ENCODE measurements at regions not wholly inside any gene's neighbourhood (a gene's known extent, or its start where the extent isn't known, plus 50 kb on each side); places are given as distances from the start of the nearest gene placed in this dataset.

DNA sequence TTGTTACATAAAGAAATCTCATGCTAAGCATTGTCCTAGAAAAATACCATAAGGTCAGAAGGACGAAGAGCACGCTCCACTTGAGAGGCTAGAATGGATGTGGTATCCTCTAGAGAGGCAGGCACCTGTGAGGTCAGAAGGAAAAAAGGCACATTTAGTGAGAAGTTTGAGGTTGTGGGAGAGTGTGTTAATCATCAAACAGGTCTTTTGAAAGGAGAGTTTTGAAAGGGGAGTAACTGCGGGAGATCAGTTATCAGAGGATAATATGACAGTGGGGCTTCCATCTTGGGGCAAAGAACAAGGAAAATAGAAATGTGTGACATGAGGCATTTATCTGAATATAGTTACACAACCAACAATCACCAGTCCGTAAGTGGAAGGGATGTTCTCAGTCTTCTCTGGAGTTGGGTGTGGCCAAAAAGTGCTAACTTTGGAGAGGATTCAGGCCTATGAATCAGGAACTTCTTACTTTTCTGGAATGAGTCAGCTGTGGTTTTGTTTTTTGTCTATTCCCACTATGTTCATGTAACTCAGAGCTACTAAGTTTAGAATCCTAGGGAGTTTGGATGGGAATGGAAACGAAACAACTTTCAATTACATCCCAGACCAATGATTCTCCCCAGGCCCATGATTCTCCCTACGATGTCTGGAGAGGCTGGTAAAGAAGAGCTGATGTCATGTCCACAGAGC, 451.4 kb upstream of the ST6GAL2 start (continued):
- TF ChIP-seq, protein P1, sequence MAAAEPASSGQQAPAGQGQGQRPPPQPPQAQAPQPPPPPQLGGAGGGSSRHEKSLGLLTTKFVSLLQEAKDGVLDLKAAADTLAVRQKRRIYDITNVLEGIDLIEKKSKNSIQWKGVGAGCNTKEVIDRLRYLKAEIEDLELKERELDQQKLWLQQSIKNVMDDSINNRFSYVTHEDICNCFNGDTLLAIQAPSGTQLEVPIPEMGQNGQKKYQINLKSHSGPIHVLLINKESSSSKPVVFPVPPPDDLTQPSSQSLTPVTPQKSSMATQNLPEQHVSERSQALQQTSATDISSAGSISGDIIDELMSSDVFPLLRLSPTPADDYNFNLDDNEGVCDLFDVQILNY (CRISPR knock-in tag; IDR thresholded peaks at IDR 0.05), result no peak
- TF ChIP-seq GTF2I (CRISPR knock-in tag; conservative IDR thresholded peaks at IDR 0.05) (no peak), FOXP4 (CRISPR knock-in tag; IDR thresholded peaks at IDR 0.05) (no peak)

- Mint-ChIP-seq H3K27me3 (ENCODE audit: low read depth) (no peaks in the 10 kb centered on the region), H3K4me1 (peaks cover 9% of the 10 kb centered on the region), H3K4me3 (no peak overlapping the region), H3K9me3 (peaks cover 24% of the 10 kb centered on the region), H3K36me3 (no peaks in the 10 kb centered on the region), H3K27ac (no peak overlapping the region)
- ATAC-seq (no peak), DNase-seq (ENCODE audit: low spot score) (no peak)
- ChIA-PET POLR2A (interaction anchor here (0.7 kb wide), 1 partner anchor 464 kb away, joined by 4 read pairs; no protein-coding TSS in a partner anchor), CTCF (interaction anchor here (1.1 kb wide), 1 partner anchor 451 kb away, joined by 3 read pairs; no protein-coding TSS in a partner anchor)
- TF ChIP-seq E2F1 (CRISPR knock-in tag; IDR thresholded peaks at IDR 0.05) (no peak), NFE2L1 (CRISPR knock-in tag; IDR thresholded peaks at IDR 0.05) (no peak), ZBTB43 (CRISPR knock-in tag; IDR thresholded peaks at IDR 0.05) (no peak), NR2C2 (CRISPR knock-in tag; IDR thresholded peaks at IDR 0.05) (no peak), ZBTB21 (CRISPR knock-in tag; IDR thresholded peaks at IDR 0.05; ENCODE audit: borderline replicate concordance) (no peak), ZNF138 (CRISPR knock-in tag; conservative IDR thresholded peaks at IDR 0.05) (no peak), GABPB1 (CRISPR knock-in tag; IDR thresholded peaks at IDR 0.05) (no peak), SMAD4 (CRISPR knock-in tag; IDR thresholded peaks at IDR 0.05) (no peak), IRF2 (CRISPR knock-in tag; IDR thresholded peaks at IDR 0.05; ENCODE audit: borderline replicate concordance, low read depth) (no peak), NR3C1 (CRISPR knock-in tag; conservative IDR thresholded peaks at IDR 0.05; ENCODE audit: low read depth) (no peak), CTCF (IDR thresholded peaks at IDR 0.05) (no peak), MAX (CRISPR knock-in tag; IDR thresholded peaks at IDR 0.05) (no peak), TEAD1 (CRISPR knock-in tag; IDR thresholded peaks at IDR 0.05) (no peak), HMGA2 (CRISPR knock-in tag; IDR thresholded peaks at IDR 0.05) (no peak)
- TF ChIP-seq, protein P2, sequence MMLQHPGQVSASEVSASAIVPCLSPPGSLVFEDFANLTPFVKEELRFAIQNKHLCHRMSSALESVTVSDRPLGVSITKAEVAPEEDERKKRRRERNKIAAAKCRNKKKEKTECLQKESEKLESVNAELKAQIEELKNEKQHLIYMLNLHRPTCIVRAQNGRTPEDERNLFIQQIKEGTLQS (CRISPR knock-in tag; conservative IDR thresholded peaks at IDR 0.05), result no peak
- TF ChIP-seq, protein P3, sequence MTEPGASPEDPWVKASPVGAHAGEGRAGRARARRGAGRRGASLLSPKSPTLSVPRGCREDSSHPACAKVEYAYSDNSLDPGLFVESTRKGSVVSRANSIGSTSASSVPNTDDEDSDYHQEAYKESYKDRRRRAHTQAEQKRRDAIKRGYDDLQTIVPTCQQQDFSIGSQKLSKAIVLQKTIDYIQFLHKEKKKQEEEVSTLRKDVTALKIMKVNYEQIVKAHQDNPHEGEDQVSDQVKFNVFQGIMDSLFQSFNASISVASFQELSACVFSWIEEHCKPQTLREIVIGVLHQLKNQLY (CRISPR knock-in tag; IDR thresholded peaks at IDR 0.05), result no peak
- TF ChIP-seq, protein P4, sequence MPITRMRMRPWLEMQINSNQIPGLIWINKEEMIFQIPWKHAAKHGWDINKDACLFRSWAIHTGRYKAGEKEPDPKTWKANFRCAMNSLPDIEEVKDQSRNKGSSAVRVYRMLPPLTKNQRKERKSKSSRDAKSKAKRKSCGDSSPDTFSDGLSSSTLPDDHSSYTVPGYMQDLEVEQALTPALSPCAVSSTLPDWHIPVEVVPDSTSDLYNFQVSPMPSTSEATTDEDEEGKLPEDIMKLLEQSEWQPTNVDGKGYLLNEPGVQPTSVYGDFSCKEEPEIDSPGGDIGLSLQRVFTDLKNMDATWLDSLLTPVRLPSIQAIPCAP (CRISPR knock-in tag; IDR thresholded peaks at IDR 0.05), result no peak
- TF ChIP-seq, protein P5, sequence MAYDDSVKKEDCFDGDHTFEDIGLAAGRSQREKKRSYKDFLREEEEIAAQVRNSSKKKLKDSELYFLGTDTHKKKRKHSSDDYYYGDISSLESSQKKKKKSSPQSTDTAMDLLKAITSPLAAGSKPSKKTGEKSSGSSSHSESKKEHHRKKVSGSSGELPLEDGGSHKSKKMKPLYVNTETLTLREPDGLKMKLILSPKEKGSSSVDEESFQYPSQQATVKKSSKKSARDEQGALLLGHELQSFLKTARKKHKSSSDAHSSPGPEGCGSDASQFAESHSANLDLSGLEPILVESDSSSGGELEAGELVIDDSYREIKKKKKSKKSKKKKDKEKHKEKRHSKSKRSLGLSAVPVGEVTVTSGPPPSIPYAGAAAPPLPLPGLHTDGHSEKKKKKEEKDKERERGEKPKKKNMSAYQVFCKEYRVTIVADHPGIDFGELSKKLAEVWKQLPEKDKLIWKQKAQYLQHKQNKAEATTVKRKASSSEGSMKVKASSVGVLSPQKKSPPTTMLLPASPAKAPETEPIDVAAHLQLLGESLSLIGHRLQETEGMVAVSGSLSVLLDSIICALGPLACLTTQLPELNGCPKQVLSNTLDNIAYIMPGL (CRISPR knock-in tag; IDR thresholded peaks at IDR 0.05), result no peak
These were observed 452.1 kb upstream of the ST6GAL2 start for GRCh38 chr2:107338059-107338458.
